ENCODE measurements at regions not wholly inside any gene's neighbourhood (a gene's known extent, or its start where the extent isn't known, plus 50 kb on each side); places are given as distances from the start of the nearest gene placed in this dataset.

GRCh38 chr20:16947479-16947878 lies 199.3 kb downstream of the OTOR start:
- TF ChIP-seq CTCF (IDR thresholded peaks at IDR 0.05) = no peak
- TF ChIP-seq POLR2A (IDR thresholded peaks at IDR 0.05) = no peak
- TF ChIP-seq POLR2AphosphoS5 (IDR thresholded peaks at IDR 0.05) = no peak
- TF ChIP-seq EP300 (IDR thresholded peaks at IDR 0.05) = no peak

Data from upper lobe of left lung (tissue), 4 donors.